ENCODE measurements at regions not wholly inside any gene's neighbourhood (a gene's known extent, or its start where the extent isn't known, plus 50 kb on each side); places are given as distances from the start of the nearest gene placed in this dataset.
"Not testable (repeated sequence)": the region's sequence is repeated elsewhere in the genome, so short reads cannot be mapped to it uniquely, and the experiment has no call there.

DNA sequence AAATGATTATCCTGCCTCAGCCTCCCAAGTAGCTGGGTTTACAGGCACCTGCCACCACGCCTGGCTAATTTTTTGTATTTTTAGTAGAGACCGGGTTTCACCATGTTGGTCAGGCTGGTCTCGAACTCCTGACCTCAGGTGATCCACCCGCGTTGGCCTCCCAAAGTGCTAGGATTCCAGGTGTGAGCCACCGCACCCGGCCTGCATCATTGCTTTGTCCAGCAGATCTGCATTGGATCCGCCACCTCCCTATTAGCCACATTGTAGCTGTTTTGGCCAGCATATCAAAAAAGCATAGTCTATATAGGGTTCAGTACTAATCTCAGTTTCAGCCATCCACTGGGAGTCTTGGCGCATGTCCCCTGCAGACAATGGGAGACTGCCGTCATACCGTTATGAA, 194.6 kb upstream of the SHH start:
- not testable (repeated sequence) for TF ChIP-seq POLR2A, POLR2AphosphoS5 (IDR thresholded peaks at IDR 0.05)
- TF ChIP-seq, protein P1, sequence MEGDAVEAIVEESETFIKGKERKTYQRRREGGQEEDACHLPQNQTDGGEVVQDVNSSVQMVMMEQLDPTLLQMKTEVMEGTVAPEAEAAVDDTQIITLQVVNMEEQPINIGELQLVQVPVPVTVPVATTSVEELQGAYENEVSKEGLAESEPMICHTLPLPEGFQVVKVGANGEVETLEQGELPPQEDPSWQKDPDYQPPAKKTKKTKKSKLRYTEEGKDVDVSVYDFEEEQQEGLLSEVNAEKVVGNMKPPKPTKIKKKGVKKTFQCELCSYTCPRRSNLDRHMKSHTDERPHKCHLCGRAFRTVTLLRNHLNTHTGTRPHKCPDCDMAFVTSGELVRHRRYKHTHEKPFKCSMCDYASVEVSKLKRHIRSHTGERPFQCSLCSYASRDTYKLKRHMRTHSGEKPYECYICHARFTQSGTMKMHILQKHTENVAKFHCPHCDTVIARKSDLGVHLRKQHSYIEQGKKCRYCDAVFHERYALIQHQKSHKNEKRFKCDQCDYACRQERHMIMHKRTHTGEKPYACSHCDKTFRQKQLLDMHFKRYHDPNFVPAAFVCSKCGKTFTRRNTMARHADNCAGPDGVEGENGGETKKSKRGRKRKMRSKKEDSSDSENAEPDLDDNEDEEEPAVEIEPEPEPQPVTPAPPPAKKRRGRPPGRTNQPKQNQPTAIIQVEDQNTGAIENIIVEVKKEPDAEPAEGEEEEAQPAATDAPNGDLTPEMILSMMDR (IDR thresholded peaks at IDR 0.05): not testable (repeated sequence)
